ENCODE measurements at regions not wholly inside any gene's neighbourhood (a gene's known extent, or its start where the extent isn't known, plus 50 kb on each side); places are given as distances from the start of the nearest gene placed in this dataset.

- Histone ChIP-seq H3K79me2 (ENCODE audit: control insufficient read depth in 1 of 2, insufficient read depth in 2 of 2, low read length in 2 of 2) (no peaks in the 10 kb centered on the region), H3K79me1 (ENCODE audit: low read depth, low read length) (no peaks in the 10 kb centered on the region), H3K9me3 (ENCODE audit: insufficient read depth in 2 of 2, low read depth in 1 of 2, low read length in 1 of 2) (no peaks in the 10 kb centered on the region), H4K8ac (ENCODE audit: extremely low read depth, insufficient read depth, low read length) (no peak overlapping the region; the same call in 1 of the 2 replicates), H2AFZ (ENCODE audit: low read length) (no peak overlapping the region), H2AK5ac (ENCODE audit: low read depth, low read length) (no peak overlapping the region), H2BK15ac (ENCODE audit: low read length) (no peak overlapping the region), H3K23ac (ENCODE audit: insufficient read length) (no peak overlapping the region), H3K18ac (ENCODE audit: extremely low read depth, low read length) (no peak overlapping the region), H3K14ac (ENCODE audit: insufficient read length) (no peak overlapping the region), H3K9ac (replicated peaks in 1 of 4; ENCODE audit: extremely low read depth in 1 of 4, low read depth in 3 of 4, low read length in 3 of 4) (no peak overlapping the region), H3K4ac (replicated peaks; ENCODE audit: insufficient read length, low read depth, low read length) (no peak overlapping the region), H2BK12ac (ENCODE audit: low read depth, low read length) (no peak overlapping the region), H3K4me1 (replicated peaks in 1 of 4; ENCODE audit: control insufficient read depth in 3 of 4, insufficient read depth in 4 of 4, low read length in 3 of 4) (peaks cover 0 to 10% (median 4%) of the 10 kb centered on the region in 4 experiments; a peak in 5 of 7 replicates), H3K4me3 (ENCODE audit: extremely low read depth in 1 of 4, insufficient read depth in 2 of 4, low read depth in 3 of 4, low read length in 4 of 4) (no peak overlapping the region), H2BK20ac (ENCODE audit: low read length) (no peak overlapping the region), H2BK5ac (ENCODE audit: low read depth, low read length) (no peak overlapping the region), H3K56ac (replicated peaks; ENCODE audit: insufficient read length, low read depth, low read length) (no peak overlapping the region), H3K23me2 (ENCODE audit: low read depth, low read length) (peaks cover 5% of the 10 kb centered on the region; the same call in 1 of the 2 replicates), H3K36me3 (ENCODE audit: control insufficient read depth in 2 of 4, insufficient read depth in 4 of 4, low read length in 3 of 4) (no peaks in the 10 kb centered on the region), H4K5ac (ENCODE audit: insufficient read length, low read depth, low read length) (no peak overlapping the region), H3K27me3 (replicated peaks in 1 of 4; ENCODE audit: control insufficient read depth in 3 of 4, extremely low read depth in 1 of 4, insufficient read depth in 3 of 4, low read length in 3 of 4) (peaks cover 0 to 3% (median 0%) of the 10 kb centered on the region in 4 experiments; a peak in 1 of 7 replicates), H4K20me1 (replicated peaks in 1 of 2; ENCODE audit: control insufficient read depth in 1 of 2, insufficient read depth in 2 of 2, low read length in 2 of 2) (peaks cover 0 to 2% of the 10 kb centered on the region in 2 experiments), H4K91ac (replicated peaks; ENCODE audit: insufficient read length, low read length) (no peak overlapping the region), H2BK120ac (replicated peaks; ENCODE audit: low read depth, low read length) (no peak overlapping the region), H3K27ac (ENCODE audit: low read depth, low read length) (no peak overlapping the region), H3K4me2 (ENCODE audit: insufficient read depth in 1 of 2, low read depth in 2 of 2, low read length in 2 of 2) (no peak overlapping the region)
- CTCF ChIA-PET (ENCODE audit: partially characterized antibody): interaction anchor here (0.5 to 2.2 kb wide), 44 partner anchors 9 to 895 kb away, joined by 3 to 25 read pairs (median 4); no protein-coding TSS in a partner anchor
- POLR2A ChIA-PET (ENCODE audit: partially characterized antibody): interaction anchor here (0.6 kb wide), 1 partner anchor 131 kb away, joined by 3 read pairs; no protein-coding TSS in a partner anchor
- FAIRE-seq (no peak), DNase-seq (ENCODE audit: low read depth in 1 of 2, low spot score in 2 of 2) (no peak)
- WGBS, 2 experiments (ENCODE audit: extremely low coverage in 1 of 2, insufficient coverage in 1 of 2, insufficient read length in 1 of 2, insufficient replicate concordance in 2 of 2, low coverage in 1 of 2, low lambda C conversion rate in 2 of 2, missing lambda C conversion rate in 1 of 2): 77% methylated on average over 13 of the region's 14 CpGs; no CpG with 5 or more reads in 1 of the 2 experiments
- no peak for TF ChIP-seq KDM4A (IDR thresholded peaks at IDR 0.05; ENCODE audit: low read depth, low read length, severe bottlenecking)
- TF ChIP-seq HDAC6 (IDR thresholded peaks at IDR 0.05; ENCODE audit: low read depth, low read length): no peak
- no peak for TF ChIP-seq BCL11A (IDR thresholded peaks at IDR 0.05; ENCODE audit: low read depth in 2 of 2, low read length in 2 of 2)
- TF ChIP-seq E2F6 (IDR thresholded peaks at IDR 0.05): no peak
- TF ChIP-seq GTF2F1 (IDR thresholded peaks at IDR 0.05; ENCODE audit: borderline replicate concordance, low read depth, low read length): no peak
- TF ChIP-seq CTCF (IDR thresholded peaks at IDR 0.05; ENCODE audit: control extremely low read depth in 1 of 3, insufficient read depth in 1 of 3, low read depth in 1 of 3, low read length in 3 of 3): no peak
- no peak for TF ChIP-seq SIRT6 (IDR thresholded peaks at IDR 0.05; ENCODE audit: low read length)
- no peak for TF ChIP-seq RXRA (IDR thresholded peaks at IDR 0.05; ENCODE audit: insufficient read depth, low read depth, low read length)
- TF ChIP-seq KDM1A (IDR thresholded peaks at IDR 0.05; ENCODE audit: borderline replicate concordance, low read length): no peak
Measured at GRCh38 chr22:23384923-23385677, 195.0 kb downstream of the IGLL1 start.

Data from H1 (cell line).